PC-9 (cell line): ENCODE measurements at regions not wholly inside any gene's neighbourhood (a gene's known extent, or its start where the extent isn't known, plus 50 kb on each side); places are given as distances from the start of the nearest gene placed in this dataset.

Experiments
- BruUV-seq: library from RNA; stranded (reverse); fragments of 400-500 nt; replicated peaks from 2 replicates; lab custom pipeline; 2021; lab: Mats Ljungman, UMichigan
- CTCF ChIA-PET: fragments of 300-600 bp; sonication (Branson Sonifier 250); formaldehyde crosslinking; loops from one replicate; lab custom pipeline; 2022; ENCODE audit warnings: antibody characterized with exemption; lab: Charles Lee
- POLR2A ChIA-PET: fragments of 300-600 bp; sonication (Branson Sonifier 250); formaldehyde crosslinking; loops from one replicate; lab custom pipeline; 2022; ENCODE audit warnings: antibody characterized with exemption; ENCODE audit not compliant: unreplicated experiment; lab: Charles Lee
- DNase-seq, 2 experiments: peaks; one replicate each; pipeline versions ENCODE4 v3.0.0 to v3.0.0-alpha.2; 2015 to 2022; ENCODE audit warnings: mixed read lengths in 1 of 2
- H2AFZ ChIP-seq: fragments of 200-600 bp; sonication (generic); 2 replicates; pipeline ENCODE4 v1.8.1; 2017; ENCODE audit warnings: antibody characterized with exemption
- H3F3A ChIP-seq: fragments of 200-600 bp; sonication (generic); 2 replicates; pipeline ENCODE4 v1.8.1; 2017; ENCODE audit warnings: antibody characterized with exemption, mild to moderate bottlenecking, low read depth; ENCODE audit not compliant: insufficient read depth
- H3K27ac ChIP-seq: fragments of 200-600 bp; sonication (generic); 2 replicates; pipeline ENCODE4 v1.6.1; 2016; ENCODE audit warnings: mixed run types
- H3K27me3 ChIP-seq: fragments of 200-600 bp; sonication (generic); 2 replicates; pipeline ENCODE4 v1.6.1; 2016; ENCODE audit warnings: low read depth, mixed run types; ENCODE audit not compliant: insufficient read depth
- H3K36me3 ChIP-seq: fragments of 200-600 bp; sonication (generic); 2 replicates; pipeline ENCODE4 v1.6.1; 2016; ENCODE audit warnings: low read depth, mixed run types
- H3K4me1 ChIP-seq: fragments of 200-600 bp; sonication (generic); replicated peaks from 2 replicates; pipeline ENCODE4 v1.6.1; 2016; ENCODE audit warnings: mixed run types; ENCODE audit not compliant: insufficient read depth
- H3K4me2 ChIP-seq: fragments of 200-600 bp; sonication (generic); 2 replicates; pipeline ENCODE4 v1.6.1; 2017; ENCODE audit warnings: mixed run types
- H3K4me3 ChIP-seq: fragments of 200-600 bp; sonication (generic); 2 replicates; pipeline ENCODE4 v1.6.1; 2016; ENCODE audit warnings: mixed run types
- H3K79me2 ChIP-seq: fragments of 200-600 bp; sonication (generic); 2 replicates; pipeline ENCODE4 v1.6.1; 2017; ENCODE audit warnings: low read depth, mixed run types
- H3K9me2 ChIP-seq: fragments of 200-600 bp; sonication (generic); 2 replicates; pipeline ENCODE4 v1.8.1; 2017; ENCODE audit warnings: mild to moderate bottlenecking; ENCODE audit not compliant: insufficient read depth
- H3K9me3 ChIP-seq: fragments of 200-600 bp; sonication (generic); 2 replicates; pipeline ENCODE4 v1.8.1; 2016; ENCODE audit warnings: low read depth; ENCODE audit not compliant: insufficient read depth
- H4K20me1 ChIP-seq: fragments of 200-600 bp; sonication (generic); 2 replicates; pipeline ENCODE4 v1.8.1; 2017; ENCODE audit not compliant: insufficient read depth
- EZH2 ChIP-seq: fragments of 200-600 bp; sonication (generic); IDR thresholded peaks from 2 replicates; pipeline ENCODE4 v1.8.0; 2017; ENCODE audit warnings: antibody characterized with exemption, low read depth
- intact Hi-C: fragments of 100-400 bp; cut with micrococcal nuclease; formaldehyde crosslinking; loops from one replicate; pipeline ENCODE4 v1.10.0; 2022; ENCODE audit not compliant: unreplicated experiment
- TF ChIP-seq, protein P1 (sequence below): fragments of 200-600 bp; sonication (generic); conservative IDR thresholded peaks from 2 replicates; pipeline ENCODE4 v1.6.1; 2017; ENCODE audit warnings: mixed run types, antibody characterized with exemption, mild to moderate bottlenecking, moderate library complexity

DNA sequence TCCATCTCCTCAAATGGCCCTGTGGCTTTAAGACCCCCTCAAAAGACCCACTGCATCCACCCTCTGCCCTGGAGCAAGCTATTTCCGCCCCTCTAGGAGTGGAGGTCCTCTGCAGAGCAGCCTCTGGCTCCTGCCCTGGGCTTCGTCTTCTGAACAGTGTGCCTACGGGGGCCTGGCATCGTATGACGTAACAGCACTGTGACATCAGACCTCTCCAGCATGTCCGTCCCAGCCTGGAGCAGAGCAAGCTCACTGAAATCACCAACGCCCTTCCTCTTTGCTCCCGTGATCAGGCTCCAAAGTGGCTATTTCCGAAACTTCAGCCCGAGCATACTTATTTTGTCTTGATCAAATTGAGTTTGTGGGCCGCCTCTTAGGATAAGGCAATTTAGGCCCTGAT, 69.1 kb upstream of the PTCH1 start:
- no peak overlapping the region for H2AFZ ChIP-seq
- no peak overlapping the region for H3K4me3 ChIP-seq
- H3K4me2 ChIP-seq, result no peak overlapping the region
- H3K4me1 ChIP-seq, result no peaks in the 10 kb centered on the region
- no peak overlapping the region for H3K27ac ChIP-seq
- no peaks in the 10 kb centered on the region for H3F3A ChIP-seq
- H3K36me3 ChIP-seq, result no peaks in the 10 kb centered on the region
- no peaks in the 10 kb centered on the region for H3K9me2 ChIP-seq
- H3K27me3 ChIP-seq, result peaks cover 70% of the 10 kb centered on the region
- ChIA-PET CTCF (no interaction called here), POLR2A (interaction anchor here (0.6 kb wide), 1 partner anchor 199 kb away, joined by 6 read pairs; no protein-coding TSS in a partner anchor)
- no peaks in the 10 kb centered on the region for H4K20me1 ChIP-seq
- H3K79me2 ChIP-seq, result no peaks in the 10 kb centered on the region
- no TSS peak for BruUV-seq
- TF ChIP-seq EZH2, result no peak
- TF ChIP-seq, protein P1, sequence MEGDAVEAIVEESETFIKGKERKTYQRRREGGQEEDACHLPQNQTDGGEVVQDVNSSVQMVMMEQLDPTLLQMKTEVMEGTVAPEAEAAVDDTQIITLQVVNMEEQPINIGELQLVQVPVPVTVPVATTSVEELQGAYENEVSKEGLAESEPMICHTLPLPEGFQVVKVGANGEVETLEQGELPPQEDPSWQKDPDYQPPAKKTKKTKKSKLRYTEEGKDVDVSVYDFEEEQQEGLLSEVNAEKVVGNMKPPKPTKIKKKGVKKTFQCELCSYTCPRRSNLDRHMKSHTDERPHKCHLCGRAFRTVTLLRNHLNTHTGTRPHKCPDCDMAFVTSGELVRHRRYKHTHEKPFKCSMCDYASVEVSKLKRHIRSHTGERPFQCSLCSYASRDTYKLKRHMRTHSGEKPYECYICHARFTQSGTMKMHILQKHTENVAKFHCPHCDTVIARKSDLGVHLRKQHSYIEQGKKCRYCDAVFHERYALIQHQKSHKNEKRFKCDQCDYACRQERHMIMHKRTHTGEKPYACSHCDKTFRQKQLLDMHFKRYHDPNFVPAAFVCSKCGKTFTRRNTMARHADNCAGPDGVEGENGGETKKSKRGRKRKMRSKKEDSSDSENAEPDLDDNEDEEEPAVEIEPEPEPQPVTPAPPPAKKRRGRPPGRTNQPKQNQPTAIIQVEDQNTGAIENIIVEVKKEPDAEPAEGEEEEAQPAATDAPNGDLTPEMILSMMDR, result no peak
- no peak for DNase-seq
- H3K9me3 ChIP-seq, result no peaks in the 10 kb centered on the region
- intact Hi-C loops, result no loop called here

DNA sequence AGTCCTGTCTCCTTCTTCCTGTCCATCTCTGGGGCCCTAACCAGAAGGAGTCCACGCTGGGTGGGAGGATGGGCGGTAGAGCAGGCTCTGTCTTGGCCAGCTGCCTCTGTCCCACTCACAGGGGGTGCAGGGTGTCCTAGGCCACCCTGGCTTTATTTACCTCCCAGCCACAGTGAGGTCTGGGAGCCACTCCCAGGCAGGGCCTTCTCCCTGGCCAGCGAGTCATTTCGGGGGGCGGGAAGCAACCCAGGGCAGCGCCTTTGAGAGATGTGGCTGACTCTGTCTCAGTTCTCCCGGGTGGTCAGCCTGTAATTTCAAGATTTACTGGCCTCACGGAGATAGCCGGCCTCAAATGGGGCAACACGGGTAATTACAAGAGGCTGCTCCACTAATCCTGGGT, 67.4 kb upstream of the PTCH1 start:
- Histone ChIP-seq H3K9me3 (no peaks in the 10 kb centered on the region), H3K27ac (no peak overlapping the region), H3K36me3 (no peaks in the 10 kb centered on the region), H3K4me1 (no peaks in the 10 kb centered on the region), H3K27me3 (peaks cover 69% of the 10 kb centered on the region), H2AFZ (no peak overlapping the region), H3K4me3 (no peak overlapping the region), H3F3A (no peaks in the 10 kb centered on the region), H3K4me2 (no peak overlapping the region), H4K20me1 (no peaks in the 10 kb centered on the region), H3K9me2 (no peaks in the 10 kb centered on the region), H3K79me2 (no peaks in the 10 kb centered on the region)
- ChIA-PET POLR2A (no interaction called here), CTCF (no interaction called here)
- DNase-seq, result no peak
- no TSS peak for BruUV-seq
- TF ChIP-seq EZH2, result no peak
- TF ChIP-seq, protein P1, result no peak
- intact Hi-C loops, result no loop called here

DNA sequence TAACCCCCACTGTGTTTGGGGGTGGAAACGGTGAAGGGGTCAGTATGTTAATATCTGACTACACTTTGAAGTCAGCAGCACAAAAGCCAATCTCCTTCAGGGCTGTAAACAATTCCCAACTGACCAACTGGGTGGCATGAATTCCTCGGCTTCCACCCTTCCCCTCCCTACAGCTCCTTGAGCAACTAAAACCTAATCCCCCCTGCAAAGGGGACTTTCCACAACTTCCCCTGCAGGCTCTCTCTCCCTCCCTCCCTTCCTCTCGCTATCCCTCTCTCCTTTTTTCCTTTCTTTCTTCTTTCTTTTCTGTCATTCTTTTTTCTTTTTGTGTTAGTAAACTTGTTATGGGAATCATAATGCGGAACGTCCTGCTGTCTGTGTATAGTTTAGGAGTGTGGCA, 65.1 kb upstream of the PTCH1 start:
- Histone ChIP-seq H3K27me3 (peaks cover 84% of the 10 kb centered on the region), H3K4me3 (no peak overlapping the region), H3K36me3 (no peaks in the 10 kb centered on the region), H3K27ac (no peak overlapping the region), H2AFZ (no peak overlapping the region), H3K79me2 (no peaks in the 10 kb centered on the region), H3K9me2 (no peaks in the 10 kb centered on the region), H3F3A (no peaks in the 10 kb centered on the region), H3K4me2 (no peak overlapping the region), H3K9me3 (no peaks in the 10 kb centered on the region), H3K4me1 (no peaks in the 10 kb centered on the region), H4K20me1 (no peaks in the 10 kb centered on the region)
- CTCF ChIA-PET, result no interaction called here
- POLR2A ChIA-PET, result no interaction called here
- intact Hi-C loops, result no loop called here
- TF ChIP-seq, protein P1, result no peak
- TF ChIP-seq EZH2, result no peak
- BruUV-seq, result no TSS peak
- no peak for DNase-seq
